Esophagus (tissue), 2 donors: ENCODE measurements at regions not wholly inside any gene's neighbourhood (a gene's known extent, or its start where the extent isn't known, plus 50 kb on each side); places are given as distances from the start of the nearest gene placed in this dataset.

Experiments
- H3K27ac ChIP-seq, 2 donors: one replicate each; pipeline ENCODE4 v1.5.1; 2013; ENCODE audit warnings: low read depth in 2 of 2, mild to moderate bottlenecking in 2 of 2, inconsistent platforms in 1 of 2, low read length in 1 of 2, moderate library complexity in 1 of 2
- H3K27me3 ChIP-seq, 2 donors: one replicate each; pipeline ENCODE4 v1.6.1; 2013; ENCODE audit warnings: low read length in 2 of 2, control low read depth in 1 of 2, mild to moderate bottlenecking in 1 of 2; ENCODE audit not compliant: insufficient read depth in 2 of 2, control insufficient read depth in 1 of 2
- H3K36me3 ChIP-seq, 2 donors: one replicate each; pipeline ENCODE4 v1.6.1; 2013; ENCODE audit warnings: low read length in 1 of 2; ENCODE audit not compliant: control insufficient read depth in 2 of 2, insufficient read depth in 2 of 2
- H3K4me1 ChIP-seq, 2 donors: one replicate each; pipeline ENCODE4 v1.6.1; 2013; ENCODE audit warnings: low read length in 1 of 2; ENCODE audit not compliant: control insufficient read depth in 2 of 2, insufficient read depth in 2 of 2
- H3K4me3 ChIP-seq, 2 donors: one replicate each; pipeline ENCODE4 v1.5.1; 2013; ENCODE audit warnings: low read length in 2 of 2, mild to moderate bottlenecking in 2 of 2, low read depth in 1 of 2, moderate library complexity in 1 of 2
- H3K9me3 ChIP-seq, 2 donors: one replicate each; pipeline ENCODE4 v1.6.1; 2013; ENCODE audit warnings: mild to moderate bottlenecking in 2 of 2, low read depth in 1 of 2, low read length in 1 of 2, moderate library complexity in 1 of 2; ENCODE audit not compliant: control insufficient read depth in 2 of 2, insufficient read depth in 1 of 2
- WGBS, 2 donors: extraction: QIAGEN DNeasy Blood & Tissue Kit; methylation state at CpG; one replicate each; pipeline ENCODE4 v1.1.7; 2013; 5-methylcytosine and 5-hydroxymethylcytosine counted together
- donor health status: healthy with polysubstance abuse.
- donor health status: Bipolar disorder and iron deficiency.

- Histone ChIP-seq H3K9me3 (no peaks in the 10 kb centered on the region), H3K36me3 (no peaks in the 10 kb centered on the region), H3K27me3 (no peaks in the 10 kb centered on the region), H3K4me3 (no peak overlapping the region), H3K27ac (no peak overlapping the region), H3K4me1 (no peaks in the 10 kb centered on the region)
Measured at GRCh38 chr6:140929121-140929520, 1203.6 kb upstream of the GJE1 start.

GRCh38 chr6:140923048-140923447, 1209.7 kb upstream of the GJE1 start:
- 82 to 84% methylated on average over 1 of the region's 1 CpG for WGBS, 2 donors
- no peaks in the 10 kb centered on the region for H3K4me1 ChIP-seq

GRCh38 chr6:140921366-140922226, 1211.1 kb upstream of the GJE1 start:
- Histone ChIP-seq H3K4me1 (no peaks in the 10 kb centered on the region), H3K27me3 (no peaks in the 10 kb centered on the region), H3K36me3 (no peaks in the 10 kb centered on the region), H3K4me3 (no peak overlapping the region), H3K9me3 (no peaks in the 10 kb centered on the region), H3K27ac (no peak overlapping the region)
- 44 to 45% methylated on average over 4 of the region's 4 CpGs for whole genome bisulfite sequencing, 2 donors

More at GRCh38 chr6:140923048-140923447, 1209.7 kb upstream of the GJE1 start:
- no peaks in the 10 kb centered on the region for H3K27me3 ChIP-seq
- no peaks in the 10 kb centered on the region for H3K9me3 ChIP-seq
- H3K27ac ChIP-seq, result no peak overlapping the region
- no peak overlapping the region for H3K4me3 ChIP-seq
- H3K36me3 ChIP-seq, result no peaks in the 10 kb centered on the region

GRCh38 chr6:140917911-140918310, 1214.8 kb upstream of the GJE1 start:
- H3K27ac ChIP-seq, result no peak overlapping the region
- H3K36me3 ChIP-seq, result no peaks in the 10 kb centered on the region
- H3K9me3 ChIP-seq, result no peaks in the 10 kb centered on the region
- H3K4me1 ChIP-seq, result no peaks in the 10 kb centered on the region
- H3K27me3 ChIP-seq, result no peaks in the 10 kb centered on the region
- H3K4me3 ChIP-seq, result no peak overlapping the region
- 50 to 55% methylated on average over 2 of the region's 2 CpGs for WGBS, 2 donors

GRCh38 chr6:140915551-140915950, 1217.2 kb upstream of the GJE1 start:
- Histone ChIP-seq H3K36me3 (no peaks in the 10 kb centered on the region), H3K27ac (no peak overlapping the region), H3K4me1 (no peaks in the 10 kb centered on the region), H3K27me3 (no peaks in the 10 kb centered on the region), H3K9me3 (no peaks in the 10 kb centered on the region), H3K4me3 (no peak overlapping the region)
- WGBS, 2 donors, result 75 to 76% methylated on average over 3 of the region's 3 CpGs

GRCh38 chr6:140915103-140915502, 1217.6 kb upstream of the GJE1 start:
- Histone ChIP-seq H3K4me1 (no peaks in the 10 kb centered on the region), H3K4me3 (no peak overlapping the region), H3K36me3 (no peaks in the 10 kb centered on the region), H3K9me3 (no peaks in the 10 kb centered on the region), H3K27ac (no peak overlapping the region), H3K27me3 (no peaks in the 10 kb centered on the region)
- 47 to 50% methylated on average over 1 of the region's 1 CpG for WGBS, 2 donors

- Histone ChIP-seq H3K4me1 (no peaks in the 10 kb centered on the region), H3K4me3 (no peak overlapping the region), H3K27me3 (no peaks in the 10 kb centered on the region), H3K36me3 (no peaks in the 10 kb centered on the region), H3K9me3 (no peaks in the 10 kb centered on the region), H3K27ac (no peak overlapping the region)
- WGBS, 2 donors, result 57 to 58% methylated on average over 3 of the region's 3 CpGs
Measured at GRCh38 chr6:140912686-140913085, 1220.0 kb upstream of the GJE1 start.

- Histone ChIP-seq H3K27me3 (no peaks in the 10 kb centered on the region), H3K4me1 (no peaks in the 10 kb centered on the region), H3K4me3 (no peak overlapping the region), H3K27ac (no peak overlapping the region), H3K36me3 (no peaks in the 10 kb centered on the region), H3K9me3 (no peaks in the 10 kb centered on the region)
- 74 to 82% methylated on average over 1 of the region's 1 CpG for WGBS, 2 donors
Measured at GRCh38 chr6:140909625-140910024, 1223.1 kb upstream of the GJE1 start.

GRCh38 chr6:140909156-140909555, 1223.6 kb upstream of the GJE1 start:
- Histone ChIP-seq H3K4me1 (no peaks in the 10 kb centered on the region), H3K27ac (no peak overlapping the region), H3K4me3 (no peak overlapping the region), H3K36me3 (no peaks in the 10 kb centered on the region), H3K9me3 (no peaks in the 10 kb centered on the region), H3K27me3 (no peaks in the 10 kb centered on the region)

GRCh38 chr6:140908505-140908904, 1224.2 kb upstream of the GJE1 start:
- Histone ChIP-seq H3K4me3 (no peak overlapping the region), H3K36me3 (no peaks in the 10 kb centered on the region), H3K27me3 (no peaks in the 10 kb centered on the region), H3K27ac (no peak overlapping the region), H3K4me1 (no peaks in the 10 kb centered on the region), H3K9me3 (no peaks in the 10 kb centered on the region)
